AG09309 (cell line): ENCODE measurements at regions not wholly inside any gene's neighbourhood (a gene's known extent, or its start where the extent isn't known, plus 50 kb on each side); places are given as distances from the start of the nearest gene placed in this dataset.

ENCODE experiments used
- DNase-seq: peaks from one replicate; pipeline ENCODE4 v3.0.0-alpha.2; 2010; ENCODE audit warnings: low read depth
- H3K4me3 ChIP-seq: 2 replicates; pipeline ENCODE4 v1.5.1; 2011; ENCODE audit warnings: mild to moderate bottlenecking, low read depth, low read length, moderate library complexity; ENCODE audit not compliant: control insufficient read depth
- CTCF ChIP-seq: IDR thresholded peaks from 2 replicates; pipeline ENCODE4 v1.5.1; 2011; ENCODE audit warnings: mild to moderate bottlenecking, low read depth, low read length, inconsistent platforms; ENCODE audit not compliant: insufficient read depth, control insufficient read depth; ENCODE audit errors: missing control alignments

- no peak for DNase-seq
- TF ChIP-seq CTCF = no peak
- H3K4me3 ChIP-seq = no peak overlapping the region
These were observed 205.3 kb upstream of the CNR1 start for GRCh38 chr6:88371480-88371879.

- no peak overlapping the region for H3K4me3 ChIP-seq
- no peak for TF ChIP-seq CTCF
- DNase-seq = no peak
These were observed 204.1 kb upstream of the CNR1 start for GRCh38 chr6:88370127-88370710.

- TF ChIP-seq CTCF = no peak
- H3K4me3 ChIP-seq = no peak overlapping the region
- no peak for DNase-seq
These were observed 203.1 kb upstream of the CNR1 start for GRCh38 chr6:88369262-88369661.

- TF ChIP-seq CTCF = no peak
- H3K4me3 ChIP-seq = no peak overlapping the region
- DNase-seq = no peak
These were observed 202.1 kb upstream of the CNR1 start for GRCh38 chr6:88368071-88368787.

- no peak overlapping the region for H3K4me3 ChIP-seq
- DNase-seq = no peak
These were observed 201.1 kb upstream of the CNR1 start for GRCh38 chr6:88367248-88367647.

GRCh38 chr6:88366672-88367071 is 200.5 kb upstream of the CNR1 start:
- DNase-seq = no peak
- no peak for TF ChIP-seq CTCF
- no peak overlapping the region for H3K4me3 ChIP-seq

More at GRCh38 chr6:88367248-88367647, 201.1 kb upstream of the CNR1 start:
- TF ChIP-seq CTCF = no peak

- no peak overlapping the region for H3K4me3 ChIP-seq
- DNase-seq = no peak
- TF ChIP-seq CTCF = no peak
These were observed 199.5 kb upstream of the CNR1 start for GRCh38 chr6:88365656-88366055.
